ENCODE measurements at regions not wholly inside any gene's neighbourhood (a gene's known extent, or its start where the extent isn't known, plus 50 kb on each side); places are given as distances from the start of the nearest gene placed in this dataset.

- in situ Hi-C loops (cut with MboI; ENCODE audit: low pct_unique_long_range_greater_than_20kb in 2 of 9, low sequenced_read_pairs in 9 of 9, unreplicated experiment in 9 of 9) = no loop called here
Measured at GRCh38 chr22:48352086-48352911, 1475.4 kb downstream of the BRD1 start.

GRCh38 chr22:48351376-48352085, 1476.1 kb downstream of the BRD1 start:
- Histone ChIP-seq H3K27ac (no peak overlapping the region), H3K4me3 (no peak overlapping the region), H3K4me1 (replicated peaks in 1 of 2) (no peaks in the 10 kb centered on the region)
- in situ Hi-C loops (cut with MboI; ENCODE audit: low pct_unique_long_range_greater_than_20kb in 2 of 9, low sequenced_read_pairs in 9 of 9, unreplicated experiment in 9 of 9) = no loop called here
- ATAC-seq (replicated peaks in 6 of 8) = no peak
- 20 to 80% (median 40%) methylated on average over 1 to 3 of the region's 13 CpGs; no CpG with 5 or more reads in 5 of the 10 experiments for WGBS, 10 experiments

More at GRCh38 chr22:48352086-48352911, 1475.4 kb downstream of the BRD1 start:
- H3K27ac ChIP-seq = no peak overlapping the region
- H3K4me1 ChIP-seq (replicated peaks in 1 of 2) = no peaks in the 10 kb centered on the region
- WGBS, 10 experiments = 29 to 76% (median 60%) methylated on average over 1 to 9 of the region's 18 CpGs; no CpG with 5 or more reads in 6 of the 10 experiments
- ATAC-seq (replicated peaks in 6 of 8) = no peak
- H3K4me3 ChIP-seq = no peak overlapping the region

DNA sequence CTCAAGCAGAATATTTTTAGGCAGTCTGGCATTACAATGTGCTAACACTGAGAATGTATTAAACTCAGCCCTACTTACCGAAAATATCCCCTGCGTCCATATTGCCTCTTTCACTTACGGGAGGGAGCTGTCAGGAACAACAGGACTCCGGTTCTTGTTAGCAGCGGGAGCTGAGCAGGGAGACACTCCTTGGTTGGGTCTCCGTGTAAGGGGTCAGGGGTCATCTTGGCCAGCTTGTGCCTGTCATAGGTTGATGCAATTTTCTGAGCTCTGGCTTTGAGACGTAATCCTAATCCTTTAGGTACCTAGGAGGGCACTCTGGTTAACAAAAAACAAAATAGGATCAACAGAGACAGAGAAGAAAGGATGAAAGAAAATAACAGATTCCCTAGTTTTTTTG, 1477.2 kb downstream of the BRD1 start:
- in situ Hi-C loops (cut with MboI; ENCODE audit: low pct_unique_long_range_greater_than_20kb in 2 of 9, low sequenced_read_pairs in 9 of 9, unreplicated experiment in 9 of 9) = no loop called here
- Histone ChIP-seq H3K4me3 (no peak overlapping the region), H3K27ac (no peak overlapping the region), H3K4me1 (replicated peaks in 1 of 2) (no peaks in the 10 kb centered on the region)
- 0 to 77% (median 64%) methylated on average over 1 to 7 of the region's 7 CpGs; no CpG with 5 or more reads in 1 of the 10 experiments for WGBS, 10 experiments
- ATAC-seq (replicated peaks in 6 of 8) = no peak

DNA sequence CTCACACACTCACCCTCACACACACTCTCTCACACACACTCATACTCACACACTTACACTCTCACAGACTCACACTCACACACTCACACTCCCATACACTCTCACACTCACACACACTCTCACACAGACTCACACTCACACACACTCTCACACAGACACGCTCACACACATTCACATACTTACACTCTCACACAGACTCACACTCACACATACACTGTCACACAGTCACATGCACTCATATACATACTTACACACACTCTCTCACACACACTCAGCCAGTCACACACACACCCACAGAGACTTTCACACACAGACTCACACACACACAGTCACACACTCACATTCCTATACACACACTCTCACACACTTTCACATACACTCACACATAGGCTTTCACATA, 1478.8 kb downstream of the BRD1 start:
- Histone ChIP-seq H3K4me1 (replicated peaks in 1 of 2) (no peaks in the 10 kb centered on the region), H3K4me3 (no peak overlapping the region), H3K27ac (no peak overlapping the region)
- 33 to 60% (median 49%) methylated on average over 1 of the region's 1 CpG; no CpG with 5 or more reads in 6 of the 10 experiments for WGBS, 10 experiments
- ATAC-seq (replicated peaks in 6 of 8) = no peak
- in situ Hi-C loops (cut with MboI; ENCODE audit: low pct_unique_long_range_greater_than_20kb in 2 of 9, low sequenced_read_pairs in 9 of 9, unreplicated experiment in 9 of 9) = no loop called here

DNA sequence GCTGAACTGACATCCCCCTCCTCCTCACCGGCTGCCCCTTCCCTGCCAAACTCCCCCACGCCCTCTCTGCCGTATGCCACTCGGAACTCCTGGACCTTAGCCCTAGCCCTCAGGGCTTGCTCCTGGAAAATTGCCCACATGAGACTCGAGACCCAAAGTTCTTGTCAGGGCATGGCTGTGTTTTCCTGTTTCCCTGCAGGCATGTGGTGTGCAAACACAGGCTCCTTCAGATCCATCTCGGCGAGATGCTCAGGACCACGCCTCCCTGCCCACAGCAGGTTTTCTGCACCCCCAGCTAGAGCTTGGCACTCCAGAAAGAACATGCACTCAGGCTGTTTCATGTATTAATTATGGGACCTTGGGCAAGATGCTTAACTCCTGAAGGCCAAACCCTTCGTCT, 1480.4 kb downstream of the BRD1 start:
- in situ Hi-C loops (cut with MboI; ENCODE audit: low pct_unique_long_range_greater_than_20kb in 2 of 9, low sequenced_read_pairs in 9 of 9, unreplicated experiment in 9 of 9) = no loop called here
- Histone ChIP-seq H3K27ac (no peak overlapping the region), H3K4me1 (replicated peaks in 1 of 2) (no peaks in the 10 kb centered on the region), H3K4me3 (no peak overlapping the region)
- WGBS, 10 experiments = 0 to 84% (median 41%) methylated on average over 1 to 4 of the region's 9 CpGs; no CpG with 5 or more reads in 5 of the 10 experiments
- ATAC-seq (replicated peaks in 6 of 8) = no peak

GRCh38 chr22:48346911-48347310, 1480.8 kb downstream of the BRD1 start:
- in situ Hi-C loops (cut with MboI; ENCODE audit: low pct_unique_long_range_greater_than_20kb in 2 of 9, low sequenced_read_pairs in 9 of 9, unreplicated experiment in 9 of 9) = no loop called here
- no peak overlapping the region for H3K4me3 ChIP-seq
- no peak overlapping the region for H3K27ac ChIP-seq
- no peaks in the 10 kb centered on the region for H3K4me1 ChIP-seq (replicated peaks in 1 of 2)
- ATAC-seq (replicated peaks in 6 of 8) = no peak
- 94 to 100% methylated on average over 1 to 3 of the region's 13 CpGs; no CpG with 5 or more reads in 8 of the 10 experiments for WGBS, 10 experiments

- ATAC-seq (replicated peaks in 6 of 8) = no peak
- H3K4me3 ChIP-seq = no peak overlapping the region
- no peaks in the 10 kb centered on the region for H3K4me1 ChIP-seq (replicated peaks in 1 of 2)
- H3K27ac ChIP-seq = no peak overlapping the region
- 59 to 90% (median 78%) methylated on average over 2 to 8 of the region's 12 CpGs; no CpG with 5 or more reads in 4 of the 10 experiments for WGBS, 10 experiments
- in situ Hi-C loops (cut with MboI; ENCODE audit: low pct_unique_long_range_greater_than_20kb in 2 of 9, low sequenced_read_pairs in 9 of 9, unreplicated experiment in 9 of 9) = no loop called here
Measured at GRCh38 chr22:48346311-48346710, 1481.4 kb downstream of the BRD1 start.

DNA sequence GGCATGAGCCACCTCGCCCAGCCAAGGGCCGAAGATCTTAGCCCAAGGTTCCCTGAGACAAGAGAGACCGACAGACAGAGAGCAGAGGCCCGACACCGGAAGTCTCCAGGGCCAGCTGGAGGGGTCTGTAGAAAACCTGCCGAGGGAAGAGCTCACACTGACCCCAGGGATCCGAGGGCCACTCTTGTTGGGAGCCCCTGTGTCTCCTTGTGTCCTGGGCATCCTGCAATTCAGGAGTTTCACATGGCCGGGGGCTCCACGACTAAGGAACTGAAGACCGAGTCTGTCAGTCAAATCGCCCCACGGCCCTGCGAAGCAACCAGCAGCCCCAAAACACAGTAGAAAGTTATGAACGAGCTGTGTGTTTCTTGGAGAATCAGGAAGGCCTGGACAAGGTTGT, 1482.0 kb downstream of the BRD1 start:
- Histone ChIP-seq H3K4me1 (replicated peaks in 1 of 2) (no peaks in the 10 kb centered on the region), H3K4me3 (no peak overlapping the region), H3K27ac (no peak overlapping the region)
- WGBS, 10 experiments = 0 to 89% (median 55%) methylated on average over 1 to 10 of the region's 14 CpGs; no CpG with 5 or more reads in 4 of the 10 experiments
- no peak for ATAC-seq (replicated peaks in 6 of 8)
- in situ Hi-C loops (cut with MboI; ENCODE audit: low pct_unique_long_range_greater_than_20kb in 2 of 9, low sequenced_read_pairs in 9 of 9, unreplicated experiment in 9 of 9) = no loop called here

- H3K27ac ChIP-seq = no peak overlapping the region
- H3K4me3 ChIP-seq = no peak overlapping the region
- H3K4me1 ChIP-seq (replicated peaks in 1 of 2) = no peaks in the 10 kb centered on the region
- 53 to 94% (median 74%) methylated on average over 3 to 14 of the region's 14 CpGs; no CpG with 5 or more reads in 5 of the 10 experiments for WGBS, 10 experiments
- in situ Hi-C loops (cut with MboI; ENCODE audit: low pct_unique_long_range_greater_than_20kb in 2 of 9, low sequenced_read_pairs in 9 of 9, unreplicated experiment in 9 of 9) = no loop called here
- no peak for ATAC-seq (replicated peaks in 6 of 8)
Measured at GRCh38 chr22:48343461-48343860, 1484.2 kb downstream of the BRD1 start.

DNA sequence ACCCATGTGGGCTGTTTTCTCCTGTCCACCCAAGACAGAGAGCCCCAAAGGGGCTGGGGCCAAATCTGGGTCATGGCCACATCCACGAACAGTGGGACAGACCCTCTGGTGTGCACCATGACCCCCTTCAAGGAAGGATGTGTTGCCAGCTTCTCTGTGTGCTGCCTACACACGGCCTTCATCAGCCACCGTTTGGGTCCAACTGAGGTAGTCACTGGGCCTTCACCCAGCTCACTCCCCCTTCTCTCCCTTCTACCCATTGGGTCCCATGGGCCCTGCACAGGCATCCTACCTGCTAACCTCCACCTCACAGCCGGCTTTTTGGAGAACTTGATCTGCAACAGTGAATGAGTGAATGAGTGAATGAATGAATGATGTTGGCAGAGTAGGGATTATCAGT, 1484.9 kb downstream of the BRD1 start:
- no peak overlapping the region for H3K27ac ChIP-seq

DNA sequence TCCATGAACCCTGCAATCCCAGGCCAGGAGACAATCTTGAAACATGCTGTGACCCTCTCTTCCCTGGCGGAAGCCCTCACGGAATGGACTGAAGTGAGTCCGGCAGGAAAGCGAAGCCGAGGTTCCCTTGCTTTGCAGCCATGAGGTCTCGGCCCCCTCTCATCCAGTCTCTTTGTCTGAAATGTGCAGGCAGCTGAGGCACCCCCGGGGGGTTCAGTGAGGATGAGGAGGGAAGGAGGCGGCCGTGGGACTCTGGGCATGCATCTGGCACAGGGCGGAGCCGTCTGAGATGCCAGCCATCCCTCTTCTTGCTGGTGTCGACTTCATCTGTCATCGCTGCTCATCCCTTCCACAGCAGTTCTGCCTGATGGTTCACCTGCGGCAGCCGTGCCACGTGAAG, 1485.7 kb downstream of the BRD1 start:
- in situ Hi-C loops (cut with MboI; ENCODE audit: low pct_unique_long_range_greater_than_20kb in 2 of 9, low sequenced_read_pairs in 9 of 9, unreplicated experiment in 9 of 9) = no loop called here
- H3K4me3 ChIP-seq = no peak overlapping the region
- WGBS, 10 experiments = 20 to 87% (median 71%) methylated on average over 1 to 9 of the region's 16 CpGs; no CpG with 5 or more reads in 4 of the 10 experiments
- no peak for ATAC-seq (replicated peaks in 6 of 8)
- H3K4me1 ChIP-seq (replicated peaks in 1 of 2) = no peaks in the 10 kb centered on the region
- H3K27ac ChIP-seq = no peak overlapping the region

More for the DNA sequence above, 1484.9 kb downstream of the BRD1 start:
- no peak for ATAC-seq (replicated peaks in 6 of 8)
- Histone ChIP-seq H3K4me1 (replicated peaks in 1 of 2) (no peaks in the 10 kb centered on the region), H3K4me3 (no peak overlapping the region)
- 0 to 100% (median 44%) methylated on average over 1 to 3 of the region's 4 CpGs; no CpG with 5 or more reads in 5 of the 10 experiments for WGBS, 10 experiments
- in situ Hi-C loops (cut with MboI; ENCODE audit: low pct_unique_long_range_greater_than_20kb in 2 of 9, low sequenced_read_pairs in 9 of 9, unreplicated experiment in 9 of 9) = no loop called here

DNA sequence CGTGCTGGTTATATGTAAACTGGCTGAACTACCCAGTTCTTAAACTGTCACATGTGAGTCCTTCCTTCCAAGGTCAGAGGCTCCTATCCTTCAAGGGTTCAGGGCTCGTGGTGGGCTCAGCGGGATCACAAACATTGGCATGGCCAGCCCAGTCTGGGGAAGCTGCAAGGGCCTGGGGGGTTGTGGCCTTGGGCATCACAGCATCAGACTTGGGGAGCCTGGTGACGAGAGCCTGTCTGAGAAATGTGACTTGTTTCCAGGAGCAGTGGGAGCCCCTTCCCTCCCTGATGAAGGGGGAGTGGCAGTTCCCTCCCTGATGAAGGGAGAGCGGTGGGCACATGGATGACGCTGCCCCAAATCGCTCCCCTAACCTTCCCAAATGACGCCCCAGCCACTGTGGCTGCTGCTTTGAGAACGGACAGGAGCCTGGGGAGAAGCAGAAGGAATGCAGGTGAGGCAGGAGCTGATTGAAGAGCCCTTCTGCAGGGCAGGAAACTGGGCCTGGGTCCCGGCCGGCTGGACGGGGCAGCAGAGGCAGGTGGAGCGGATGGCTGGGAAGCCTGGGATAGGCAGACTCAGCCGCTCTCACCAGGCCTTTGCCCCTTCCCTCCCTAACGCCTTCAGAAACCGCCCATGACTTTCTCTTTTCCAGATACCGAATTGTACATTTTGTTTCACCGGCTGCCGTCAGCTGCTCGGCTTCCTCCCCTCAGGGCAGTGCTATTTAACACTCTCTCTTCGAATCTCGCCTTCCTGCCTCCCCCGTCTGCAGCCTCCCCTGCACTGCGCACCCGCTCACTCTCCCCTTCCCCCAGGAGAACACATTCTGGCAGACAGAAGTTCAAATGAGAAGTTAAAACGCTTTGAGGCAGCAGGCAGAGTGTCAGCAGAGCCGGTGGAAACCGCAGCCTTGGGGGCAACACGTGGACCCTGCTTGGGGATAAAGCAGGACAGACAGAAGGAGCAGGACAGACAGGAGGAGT, 1486.7 kb downstream of the BRD1 start:
- H3K4me3 ChIP-seq = no peak overlapping the region
- H3K27ac ChIP-seq = no peak overlapping the region
- in situ Hi-C loops (cut with MboI; ENCODE audit: low pct_unique_long_range_greater_than_20kb in 2 of 9, low sequenced_read_pairs in 9 of 9, unreplicated experiment in 9 of 9) = no loop called here
- ATAC-seq (replicated peaks in 6 of 8) = peak in 1 of 8 experiments; percentile 73
- no peaks in the 10 kb centered on the region for H3K4me1 ChIP-seq (replicated peaks in 1 of 2)
- 0 to 51% (median 28%) methylated on average over 1 to 18 of the region's 29 CpGs; no CpG with 5 or more reads in 1 of the 10 experiments for WGBS, 10 experiments
